ENCODE measurements at regions not wholly inside any gene's neighbourhood (a gene's known extent, or its start where the extent isn't known, plus 50 kb on each side); places are given as distances from the start of the nearest gene placed in this dataset.

DNA sequence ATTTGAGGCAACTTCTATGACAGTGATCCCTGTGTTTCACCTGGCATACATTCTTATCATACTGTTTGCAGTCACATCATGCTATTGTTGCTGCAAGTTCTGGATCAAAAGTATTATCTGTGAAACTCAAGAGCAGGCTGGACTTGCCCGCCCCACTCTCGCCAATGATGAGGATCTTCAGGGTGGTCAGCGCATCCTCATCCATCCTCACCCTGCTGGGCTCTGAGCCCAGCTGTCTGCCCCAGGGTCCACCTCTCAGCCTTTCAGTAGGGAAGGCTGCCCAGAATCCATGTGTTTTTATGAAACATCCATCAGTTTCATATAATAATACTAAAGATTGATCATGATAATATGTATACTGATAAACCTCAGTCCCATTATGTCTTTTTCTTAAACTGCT is 55.4 kb upstream of the KIF5B start:
- intact Hi-C loops (cut with micrococcal nuclease; ENCODE audit: unreplicated experiment) (no loop called here), in situ Hi-C loops (cut with HindIII; ENCODE audit: extremely low pct_ligation_motif_present, low pct_unique_long_range_greater_than_20kb) (no loop called here)
- H3K4me1 ChIP-seq (ENCODE audit: insufficient read depth, low read length): peaks cover 25% of the 10 kb centered on the region
- H2AFZ ChIP-seq (ENCODE audit: low read length): no peak overlapping the region
- H3K27me3 ChIP-seq (ENCODE audit: control insufficient read depth in 1 of 2, insufficient read depth in 2 of 2, low read length in 2 of 2): no peaks in the 10 kb centered on the region
- WGBS (ENCODE audit: low lambda C conversion rate): 88% methylated on average over 3 of the region's 3 CpGs
- ChIA-PET POLR2A (no interaction called here), CTCF (ENCODE audit: low intra/inter-chr PET ratio, low total read pairs) (no interaction called here)
- no peak overlapping the region for H3K4me2 ChIP-seq (ENCODE audit: low read depth, low read length)
- no peak overlapping the region for H3K27ac ChIP-seq (ENCODE audit: extremely low read length, insufficient read depth, low read length)
- H3K9ac ChIP-seq (ENCODE audit: insufficient read depth, low read depth, low read length): no peak overlapping the region
- BruUV-seq (replicated peaks): no TSS peak
- no peak for FAIRE-seq
- no peaks in the 10 kb centered on the region for H3K9me3 ChIP-seq (ENCODE audit: low read length)
- TF ChIP-seq, protein P1, sequence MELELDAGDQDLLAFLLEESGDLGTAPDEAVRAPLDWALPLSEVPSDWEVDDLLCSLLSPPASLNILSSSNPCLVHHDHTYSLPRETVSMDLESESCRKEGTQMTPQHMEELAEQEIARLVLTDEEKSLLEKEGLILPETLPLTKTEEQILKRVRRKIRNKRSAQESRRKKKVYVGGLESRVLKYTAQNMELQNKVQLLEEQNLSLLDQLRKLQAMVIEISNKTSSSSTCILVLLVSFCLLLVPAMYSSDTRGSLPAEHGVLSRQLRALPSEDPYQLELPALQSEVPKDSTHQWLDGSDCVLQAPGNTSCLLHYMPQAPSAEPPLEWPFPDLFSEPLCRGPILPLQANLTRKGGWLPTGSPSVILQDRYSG (CRISPR knock-in tag; IDR thresholded peaks at IDR 0.05): no peak
- TF ChIP-seq, protein P2, sequence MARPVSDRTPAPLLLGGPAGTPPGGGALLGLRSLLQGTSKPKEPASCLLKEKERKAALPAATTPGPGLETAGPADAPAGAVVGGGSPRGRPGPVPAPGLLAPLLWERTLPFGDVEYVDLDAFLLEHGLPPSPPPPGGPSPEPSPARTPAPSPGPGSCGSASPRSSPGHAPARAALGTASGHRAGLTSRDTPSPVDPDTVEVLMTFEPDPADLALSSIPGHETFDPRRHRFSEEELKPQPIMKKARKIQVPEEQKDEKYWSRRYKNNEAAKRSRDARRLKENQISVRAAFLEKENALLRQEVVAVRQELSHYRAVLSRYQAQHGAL (CRISPR knock-in tag; IDR thresholded peaks at IDR 0.05; ENCODE audit: not compliant biosample characterization): no peak
- no peak for TF ChIP-seq ZSCAN29 (CRISPR knock-in tag; conservative IDR thresholded peaks at IDR 0.05)
- TF ChIP-seq ZNF678 (CRISPR knock-in tag; IDR thresholded peaks at IDR 0.05): no peak
- TF ChIP-seq TBP (CRISPR knock-in tag; IDR thresholded peaks at IDR 0.05): no peak
- no peak for TF ChIP-seq HES4 (CRISPR knock-in tag; IDR thresholded peaks at IDR 0.05; ENCODE audit: borderline replicate concordance)
- TF ChIP-seq HOXA7 (CRISPR knock-in tag; IDR thresholded peaks at IDR 0.05): no peak
- no peak for TF ChIP-seq TARDBP (CRISPR knock-in tag; IDR thresholded peaks at IDR 0.05)
- no peak overlapping the region for H3K4me3 ChIP-seq (replicated peaks in 1 of 3; ENCODE audit: insufficient read depth in 1 of 3, low read depth in 2 of 3, low read length in 3 of 3)
- no peaks in the 10 kb centered on the region for H3K36me3 ChIP-seq (replicated peaks in 1 of 2; ENCODE audit: control insufficient read depth in 1 of 2, insufficient read depth in 2 of 2, low read length in 2 of 2)
- peak; percentile 17 for DNase-seq (ENCODE audit: low spot score)
- H4K20me1 ChIP-seq (ENCODE audit: insufficient read depth, low read length): no peaks in the 10 kb centered on the region
- ATAC-seq: no peak
- H3K79me2 ChIP-seq (ENCODE audit: insufficient read depth, low read length): no peaks in the 10 kb centered on the region

DNA sequence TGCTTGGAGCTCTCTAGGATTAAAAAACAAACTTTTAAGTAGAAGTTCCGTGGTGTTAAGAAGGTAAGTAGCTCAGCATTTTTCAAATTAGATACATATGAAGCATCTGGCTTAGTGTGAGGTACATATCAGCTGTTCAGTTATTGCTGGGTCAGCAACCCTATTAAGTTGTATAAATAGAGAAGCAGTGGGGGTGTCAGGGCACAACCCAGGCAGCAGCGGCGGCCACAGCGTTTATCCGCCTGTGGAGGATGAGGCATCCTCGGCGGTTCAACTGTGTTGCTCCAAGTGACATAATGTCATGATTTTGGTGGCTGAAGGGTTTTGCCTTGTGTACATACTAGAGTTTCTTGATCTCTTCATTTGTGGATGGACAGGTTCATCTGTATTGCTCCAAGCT is 54.6 kb upstream of the KIF5B start:
- WGBS (ENCODE audit: low lambda C conversion rate): 95% methylated on average over 2 of the region's 7 CpGs
- no peak overlapping the region for H3K9ac ChIP-seq (ENCODE audit: insufficient read depth, low read depth, low read length)
- H3K9me3 ChIP-seq (ENCODE audit: low read length): no peaks in the 10 kb centered on the region
- ChIA-PET POLR2A (no interaction called here), CTCF (ENCODE audit: low intra/inter-chr PET ratio, low total read pairs) (no interaction called here)
- intact Hi-C loops (cut with micrococcal nuclease; ENCODE audit: unreplicated experiment): no loop called here
- H3K79me2 ChIP-seq (ENCODE audit: insufficient read depth, low read length): no peaks in the 10 kb centered on the region
- H3K4me3 ChIP-seq (replicated peaks in 1 of 3; ENCODE audit: insufficient read depth in 1 of 3, low read depth in 2 of 3, low read length in 3 of 3): no peak overlapping the region
- peaks cover 33% of the 10 kb centered on the region for H3K4me1 ChIP-seq (ENCODE audit: insufficient read depth, low read length)
- H4K20me1 ChIP-seq (ENCODE audit: insufficient read depth, low read length): no peaks in the 10 kb centered on the region
- no peak overlapping the region for H3K4me2 ChIP-seq (ENCODE audit: low read depth, low read length)
- BruUV-seq (replicated peaks): no TSS peak
- FAIRE-seq: no peak
- no peak for ATAC-seq
- H3K27ac ChIP-seq (ENCODE audit: extremely low read length, insufficient read depth, low read length): no peak overlapping the region
- H3K27me3 ChIP-seq (ENCODE audit: control insufficient read depth in 1 of 2, insufficient read depth in 2 of 2, low read length in 2 of 2): no peaks in the 10 kb centered on the region
- in situ Hi-C loops (cut with HindIII; ENCODE audit: extremely low pct_ligation_motif_present, low pct_unique_long_range_greater_than_20kb): no loop called here
- H2AFZ ChIP-seq (ENCODE audit: low read length): no peak overlapping the region
- TF ChIP-seq MAFF (IDR thresholded peaks at IDR 0.05; ENCODE audit: low read depth, low read length) (0 out of 2 replicates have a peak, but pooled peaks have one; percentile 6), NR2F1 (CRISPR knock-in tag; IDR thresholded peaks at IDR 0.05) (no peak), MAFK (conservative IDR thresholded peaks at IDR 0.05 in 1 of 2, IDR thresholded peaks at IDR 0.05 in 1 of 2; ENCODE audit: low read length in 2 of 2) (peak; percentile 45 to 64)
- TF ChIP-seq, protein P3, sequence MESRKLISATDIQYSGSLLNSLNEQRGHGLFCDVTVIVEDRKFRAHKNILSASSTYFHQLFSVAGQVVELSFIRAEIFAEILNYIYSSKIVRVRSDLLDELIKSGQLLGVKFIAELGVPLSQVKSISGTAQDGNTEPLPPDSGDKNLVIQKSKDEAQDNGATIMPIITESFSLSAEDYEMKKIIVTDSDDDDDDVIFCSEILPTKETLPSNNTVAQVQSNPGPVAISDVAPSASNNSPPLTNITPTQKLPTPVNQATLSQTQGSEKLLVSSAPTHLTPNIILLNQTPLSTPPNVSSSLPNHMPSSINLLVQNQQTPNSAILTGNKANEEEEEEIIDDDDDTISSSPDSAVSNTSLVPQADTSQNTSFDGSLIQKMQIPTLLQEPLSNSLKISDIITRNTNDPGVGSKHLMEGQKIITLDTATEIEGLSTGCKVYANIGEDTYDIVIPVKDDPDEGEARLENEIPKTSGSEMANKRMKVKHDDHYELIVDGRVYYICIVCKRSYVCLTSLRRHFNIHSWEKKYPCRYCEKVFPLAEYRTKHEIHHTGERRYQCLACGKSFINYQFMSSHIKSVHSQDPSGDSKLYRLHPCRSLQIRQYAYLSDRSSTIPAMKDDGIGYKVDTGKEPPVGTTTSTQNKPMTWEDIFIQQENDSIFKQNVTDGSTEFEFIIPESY (CRISPR knock-in tag; IDR thresholded peaks at IDR 0.05): 0 out of 2 replicates have a peak, but pooled peaks have one; percentile 52
- no peak for DNase-seq (ENCODE audit: low spot score)
- no peaks in the 10 kb centered on the region for H3K36me3 ChIP-seq (replicated peaks in 1 of 2; ENCODE audit: control insufficient read depth in 1 of 2, insufficient read depth in 2 of 2, low read length in 2 of 2)
